ENCODE measurements at regions not wholly inside any gene's neighbourhood (a gene's known extent, or its start where the extent isn't known, plus 50 kb on each side); places are given as distances from the start of the nearest gene placed in this dataset.

- TF ChIP-seq POLR2A (IDR thresholded peaks at IDR 0.05): no peak
- no peak for TF ChIP-seq CTCF (IDR thresholded peaks at IDR 0.05)
Measured at GRCh38 chr14:71327691-71328090, 420.4 kb downstream of the PCNX1 start.

Data from right lobe of liver (tissue), 4 donors.